ENCODE measurements at regions not wholly inside any gene's neighbourhood (a gene's known extent, or its start where the extent isn't known, plus 50 kb on each side); places are given as distances from the start of the nearest gene placed in this dataset.
"Not testable (repeated sequence)": the region's sequence is repeated elsewhere in the genome, so short reads cannot be mapped to it uniquely, and the experiment has no call there.

- Mint-ChIP-seq H3K4me1 (ENCODE audit: low read depth in 2 of 2) (no peaks in the 10 kb centered on the region), H3K36me3 (ENCODE audit: insufficient read depth) (no peaks in the 10 kb centered on the region), H3K27me3 (peaks cover 8 to 15% of the 10 kb centered on the region in 2 donors), H3K27ac (no peak overlapping the region), H3K9me3 (no peaks in the 10 kb centered on the region), H3K4me3 (no peak overlapping the region)
- no peak for ATAC-seq (replicated peaks)
- no peak for DNase-seq
These were observed 74.4 kb upstream of the MFGE8 start for GRCh38 chr15:88987591-88987933.

- ATAC-seq (replicated peaks), result no peak
- no peak overlapping the region for H3K27ac Mint-ChIP-seq
- H3K4me1 Mint-ChIP-seq (ENCODE audit: low read depth in 2 of 2), result no peaks in the 10 kb centered on the region
- no peaks in the 10 kb centered on the region for H3K9me3 Mint-ChIP-seq
- peaks cover 8 to 15% of the 10 kb centered on the region in 2 donors for H3K27me3 Mint-ChIP-seq
- no peak overlapping the region for H3K4me3 Mint-ChIP-seq
- H3K36me3 Mint-ChIP-seq (ENCODE audit: insufficient read depth), result no peaks in the 10 kb centered on the region
- DNase-seq, result no peak
These were observed 74.9 kb upstream of the MFGE8 start for GRCh38 chr15:88987934-88988671.

- ATAC-seq (replicated peaks), result no peak
- no peaks in the 10 kb centered on the region for H3K4me1 Mint-ChIP-seq (ENCODE audit: low read depth in 2 of 2)
- H3K9me3 Mint-ChIP-seq, result no peaks in the 10 kb centered on the region
- H3K27ac Mint-ChIP-seq, result no peak overlapping the region
- H3K27me3 Mint-ChIP-seq, result peaks cover 11 to 15% of the 10 kb centered on the region in 2 donors
- no peak for DNase-seq
- H3K36me3 Mint-ChIP-seq (ENCODE audit: insufficient read depth), result no peaks in the 10 kb centered on the region
- H3K4me3 Mint-ChIP-seq, result no peak overlapping the region
These were observed 76.4 kb upstream of the MFGE8 start for GRCh38 chr15:88989578-88989977.

GRCh38 chr15:88990185-88990679 lies 77.1 kb upstream of the MFGE8 start:
- Mint-ChIP-seq H3K4me3 (no peak overlapping the region), H3K36me3 (ENCODE audit: insufficient read depth) (no peaks in the 10 kb centered on the region), H3K27me3 (peaks cover 15 to 17% of the 10 kb centered on the region in 2 donors), H3K27ac (no peak overlapping the region), H3K9me3 (no peaks in the 10 kb centered on the region), H3K4me1 (ENCODE audit: low read depth in 2 of 2) (no peaks in the 10 kb centered on the region)
- DNase-seq (no peak), ATAC-seq (replicated peaks) (no peak)

GRCh38 chr15:88992216-88992615 lies 79.0 kb upstream of the MFGE8 start:
- H3K9me3 Mint-ChIP-seq, result no peaks in the 10 kb centered on the region

GRCh38 chr15:88992912-88993376 lies 79.8 kb upstream of the MFGE8 start:
- H3K27ac Mint-ChIP-seq, result no peak overlapping the region
- no peaks in the 10 kb centered on the region for H3K9me3 Mint-ChIP-seq
- H3K4me1 Mint-ChIP-seq (ENCODE audit: low read depth in 2 of 2), result no peaks in the 10 kb centered on the region
- H3K36me3 Mint-ChIP-seq (ENCODE audit: insufficient read depth), result no peaks in the 10 kb centered on the region
- DNase-seq, result no peak
- no peak overlapping the region for H3K4me3 Mint-ChIP-seq
- no peak for ATAC-seq (replicated peaks)
- peaks cover 24 to 29% of the 10 kb centered on the region in 2 donors for H3K27me3 Mint-ChIP-seq

More at GRCh38 chr15:88992216-88992615, 79.0 kb upstream of the MFGE8 start:
- H3K27me3 Mint-ChIP-seq, result peaks cover 25 to 29% of the 10 kb centered on the region in 2 donors
- no peak overlapping the region for H3K27ac Mint-ChIP-seq
- ATAC-seq (replicated peaks) (no peak), DNase-seq (no peak)
- no peak overlapping the region for H3K4me3 Mint-ChIP-seq
- H3K36me3 Mint-ChIP-seq (ENCODE audit: insufficient read depth), result no peaks in the 10 kb centered on the region
- no peaks in the 10 kb centered on the region for H3K4me1 Mint-ChIP-seq (ENCODE audit: low read depth in 2 of 2)

- no peak for DNase-seq
- Mint-ChIP-seq H3K9me3 (no peaks in the 10 kb centered on the region), H3K4me1 (ENCODE audit: low read depth in 2 of 2) (no peaks in the 10 kb centered on the region), H3K36me3 (ENCODE audit: insufficient read depth) (no peaks in the 10 kb centered on the region), H3K4me3 (no peak overlapping the region), H3K27ac (no peak overlapping the region), H3K27me3 (peaks cover 32 to 36% of the 10 kb centered on the region in 2 donors)
- no peak for ATAC-seq (replicated peaks)
These were observed 80.5 kb upstream of the MFGE8 start for GRCh38 chr15:88993662-88994061.

- no peaks in the 10 kb centered on the region for H3K9me3 Mint-ChIP-seq
- H3K4me1 Mint-ChIP-seq (ENCODE audit: low read depth in 2 of 2), result no peaks in the 10 kb centered on the region
- DNase-seq (no peak), ATAC-seq (replicated peaks) (no peak)
- no peak overlapping the region for H3K27ac Mint-ChIP-seq
- no peak overlapping the region for H3K4me3 Mint-ChIP-seq
- H3K27me3 Mint-ChIP-seq, result peaks cover 38 to 42% of the 10 kb centered on the region in 2 donors
- no peaks in the 10 kb centered on the region for H3K36me3 Mint-ChIP-seq (ENCODE audit: insufficient read depth)
These were observed 81.1 kb upstream of the MFGE8 start for GRCh38 chr15:88994286-88994685.

- Mint-ChIP-seq H3K4me1 (ENCODE audit: low read depth in 2 of 2) (no peaks in the 10 kb centered on the region), H3K27me3 (peaks cover 43 to 48% of the 10 kb centered on the region in 2 donors), H3K4me3 (no peak overlapping the region), H3K36me3 (ENCODE audit: insufficient read depth) (no peaks in the 10 kb centered on the region), H3K9me3 (no peaks in the 10 kb centered on the region), H3K27ac (no peak overlapping the region)
- no peak for DNase-seq
- ATAC-seq (replicated peaks), result no peak
These were observed 82.3 kb upstream of the MFGE8 start for GRCh38 chr15:88995449-88995848.

- DNase-seq, result no peak
- no peak overlapping the region for H3K27ac Mint-ChIP-seq
- H3K4me1 Mint-ChIP-seq (ENCODE audit: low read depth in 2 of 2), result peaks cover 3 to 5% of the 10 kb centered on the region in 2 donors
- H3K27me3 Mint-ChIP-seq, result peaks cover 35 to 48% of the 10 kb centered on the region in 2 donors
- no peak overlapping the region for H3K4me3 Mint-ChIP-seq
- H3K36me3 Mint-ChIP-seq (ENCODE audit: insufficient read depth), result no peaks in the 10 kb centered on the region
- ATAC-seq (replicated peaks), result no peak
- no peaks in the 10 kb centered on the region for H3K9me3 Mint-ChIP-seq
These were observed 84.4 kb upstream of the MFGE8 start for GRCh38 chr15:88997531-88997930.

GRCh38 chr15:88998980-88999713 lies 86.0 kb upstream of the MFGE8 start:
- no peak for DNase-seq
- ATAC-seq (replicated peaks), result no peak
- Mint-ChIP-seq H3K9me3 (no peaks in the 10 kb centered on the region), H3K36me3 (ENCODE audit: insufficient read depth) (no peaks in the 10 kb centered on the region), H3K4me1 (ENCODE audit: low read depth in 2 of 2) (peaks cover 3 to 5% of the 10 kb centered on the region in 2 donors), H3K27me3 (peaks cover 35 to 52% of the 10 kb centered on the region in 2 donors), H3K4me3 (no peak overlapping the region), H3K27ac (no peak overlapping the region)

- not testable (repeated sequence) for H3K4me1 Mint-ChIP-seq (ENCODE audit: low read depth in 2 of 2); H3K9me3 Mint-ChIP-seq; H3K27ac Mint-ChIP-seq; H3K4me3 Mint-ChIP-seq; DNase-seq; H3K36me3 Mint-ChIP-seq (ENCODE audit: insufficient read depth); ATAC-seq (replicated peaks)
- H3K27me3 Mint-ChIP-seq, result peaks cover 39 to 51% of the 10 kb centered on the region in 2 donors
These were observed 86.5 kb upstream of the ABHD2 start for GRCh38 chr15:89001708-89002275.

- H3K27ac Mint-ChIP-seq, result no peak overlapping the region
- H3K27me3 Mint-ChIP-seq, result peaks cover 39 to 51% of the 10 kb centered on the region in 2 donors
- no peaks in the 10 kb centered on the region for H3K9me3 Mint-ChIP-seq
- ATAC-seq (replicated peaks) (no peak), DNase-seq (no peak)
- H3K36me3 Mint-ChIP-seq (ENCODE audit: insufficient read depth), result no peaks in the 10 kb centered on the region
- H3K4me1 Mint-ChIP-seq (ENCODE audit: low read depth in 2 of 2), result peaks cover 3 to 5% of the 10 kb centered on the region in 2 donors
- no peak overlapping the region for H3K4me3 Mint-ChIP-seq
These were observed 85.9 kb upstream of the ABHD2 start for GRCh38 chr15:89002281-89002761.
